ENCODE measurements at regions not wholly inside any gene's neighbourhood (a gene's known extent, or its start where the extent isn't known, plus 50 kb on each side); places are given as distances from the start of the nearest gene placed in this dataset.
"Not testable (repeated sequence)": the region's sequence is repeated elsewhere in the genome, so short reads cannot be mapped to it uniquely, and the experiment has no call there.

GRCh38 chr2:211216221-211216620 is 659.8 kb downstream of the CPS1 start:
- H3K27ac Mint-ChIP-seq = no peak overlapping the region
- no peaks in the 10 kb centered on the region for H3K4me1 Mint-ChIP-seq
- H3K27me3 Mint-ChIP-seq = no peaks in the 10 kb centered on the region
- H3K9me3 Mint-ChIP-seq = no peaks in the 10 kb centered on the region
- no peaks in the 10 kb centered on the region for H3K36me3 Mint-ChIP-seq
- no peak overlapping the region for H3K4me3 Mint-ChIP-seq
- no peak for ATAC-seq

GRCh38 chr2:211219548-211219947 is 663.1 kb downstream of the CPS1 start:
- not testable (repeated sequence) for H3K36me3 Mint-ChIP-seq, H3K4me3 Mint-ChIP-seq, H3K9me3 Mint-ChIP-seq, H3K4me1 Mint-ChIP-seq, H3K27me3 Mint-ChIP-seq, H3K27ac Mint-ChIP-seq, ATAC-seq

- Mint-ChIP-seq H3K27me3 (no peaks in the 10 kb centered on the region), H3K9me3 (peaks cover 4% of the 10 kb centered on the region), H3K36me3 (no peaks in the 10 kb centered on the region), H3K4me3 (no peak overlapping the region), H3K27ac (no peak overlapping the region), H3K4me1 (no peaks in the 10 kb centered on the region)
- ATAC-seq = no peak
These were observed 669.4 kb downstream of the CPS1 start for GRCh38 chr2:211225784-211226183.

- Mint-ChIP-seq H3K36me3 (no peaks in the 10 kb centered on the region), H3K27ac (no peak overlapping the region), H3K27me3 (no peaks in the 10 kb centered on the region), H3K4me1 (no peaks in the 10 kb centered on the region), H3K4me3 (no peak overlapping the region), H3K9me3 (peaks cover 4% of the 10 kb centered on the region)
- no peak for ATAC-seq
These were observed 672.2 kb downstream of the CPS1 start for GRCh38 chr2:211228559-211228958.

- Mint-ChIP-seq H3K27ac (no peak overlapping the region), H3K4me3 (no peak overlapping the region), H3K4me1 (no peaks in the 10 kb centered on the region), H3K27me3 (no peaks in the 10 kb centered on the region), H3K36me3 (no peaks in the 10 kb centered on the region), H3K9me3 (peaks cover 8% of the 10 kb centered on the region)
- ATAC-seq = no peak
These were observed 681.3 kb downstream of the CPS1 start for GRCh38 chr2:211237586-211238275.

- Mint-ChIP-seq H3K27me3 (no peaks in the 10 kb centered on the region), H3K4me3 (no peak overlapping the region), H3K36me3 (no peaks in the 10 kb centered on the region), H3K27ac (no peak overlapping the region), H3K4me1 (no peaks in the 10 kb centered on the region), H3K9me3 (peaks cover 2% of the 10 kb centered on the region)
- no peak for ATAC-seq
These were observed 685.5 kb downstream of the CPS1 start for GRCh38 chr2:211241891-211242290.

- no peaks in the 10 kb centered on the region for H3K27me3 Mint-ChIP-seq
- no peaks in the 10 kb centered on the region for H3K4me1 Mint-ChIP-seq
- no peak overlapping the region for H3K27ac Mint-ChIP-seq
- no peaks in the 10 kb centered on the region for H3K36me3 Mint-ChIP-seq
- no peak for ATAC-seq
- no peak overlapping the region for H3K4me3 Mint-ChIP-seq
- H3K9me3 Mint-ChIP-seq = no peaks in the 10 kb centered on the region
These were observed 691.4 kb downstream of the CPS1 start for GRCh38 chr2:211247751-211248150.

GRCh38 chr2:211248841-211249240 is 692.4 kb downstream of the CPS1 start:
- Mint-ChIP-seq H3K4me1 (no peaks in the 10 kb centered on the region), H3K27me3 (no peaks in the 10 kb centered on the region), H3K36me3 (no peaks in the 10 kb centered on the region), H3K9me3 (no peaks in the 10 kb centered on the region), H3K27ac (no peak overlapping the region), H3K4me3 (no peak overlapping the region)
- no peak for ATAC-seq

- ATAC-seq = no peak
- no peak overlapping the region for H3K4me3 Mint-ChIP-seq
- no peaks in the 10 kb centered on the region for H3K27me3 Mint-ChIP-seq
- no peaks in the 10 kb centered on the region for H3K9me3 Mint-ChIP-seq
- no peak overlapping the region for H3K27ac Mint-ChIP-seq
- H3K4me1 Mint-ChIP-seq = no peaks in the 10 kb centered on the region
- H3K36me3 Mint-ChIP-seq = no peaks in the 10 kb centered on the region
These were observed 694.6 kb downstream of the CPS1 start for GRCh38 chr2:211251016-211251415.

GRCh38 chr2:211258646-211259335 is 702.4 kb downstream of the CPS1 start:
- no peaks in the 10 kb centered on the region for H3K27me3 Mint-ChIP-seq
- no peaks in the 10 kb centered on the region for H3K4me1 Mint-ChIP-seq
- H3K36me3 Mint-ChIP-seq = no peaks in the 10 kb centered on the region
- peaks cover 17% of the 10 kb centered on the region for H3K9me3 Mint-ChIP-seq
- H3K27ac Mint-ChIP-seq = no peak overlapping the region
- no peak for ATAC-seq
- H3K4me3 Mint-ChIP-seq = no peak overlapping the region

- Mint-ChIP-seq H3K9me3 (peaks cover 17% of the 10 kb centered on the region), H3K4me3 (no peak overlapping the region), H3K36me3 (no peaks in the 10 kb centered on the region), H3K4me1 (no peaks in the 10 kb centered on the region), H3K27ac (no peak overlapping the region), H3K27me3 (no peaks in the 10 kb centered on the region)
- no peak for ATAC-seq
These were observed 703.6 kb downstream of the CPS1 start for GRCh38 chr2:211259831-211260476.

- no peaks in the 10 kb centered on the region for H3K9me3 Mint-ChIP-seq
- H3K4me3 Mint-ChIP-seq = no peak overlapping the region
- H3K36me3 Mint-ChIP-seq = no peaks in the 10 kb centered on the region
- H3K4me1 Mint-ChIP-seq = no peaks in the 10 kb centered on the region
- no peak for ATAC-seq
- H3K27ac Mint-ChIP-seq = no peak overlapping the region
- H3K27me3 Mint-ChIP-seq = no peaks in the 10 kb centered on the region
These were observed 713.9 kb downstream of the CPS1 start for GRCh38 chr2:211270257-211270656.

- no peak for ATAC-seq
- no peak overlapping the region for H3K4me3 Mint-ChIP-seq
- H3K27ac Mint-ChIP-seq = no peak overlapping the region
- H3K27me3 Mint-ChIP-seq = no peaks in the 10 kb centered on the region
- H3K36me3 Mint-ChIP-seq = no peaks in the 10 kb centered on the region
- no peaks in the 10 kb centered on the region for H3K9me3 Mint-ChIP-seq
- no peaks in the 10 kb centered on the region for H3K4me1 Mint-ChIP-seq
These were observed 725.2 kb downstream of the CPS1 start for GRCh38 chr2:211281430-211282073.

GRCh38 chr2:211302676-211303075 is 746.3 kb downstream of the CPS1 start:
- no peak for ATAC-seq
- Mint-ChIP-seq H3K4me3 (no peak overlapping the region), H3K4me1 (no peaks in the 10 kb centered on the region), H3K27ac (no peak overlapping the region), H3K9me3 (no peaks in the 10 kb centered on the region), H3K27me3 (no peaks in the 10 kb centered on the region), H3K36me3 (no peaks in the 10 kb centered on the region)

- Mint-ChIP-seq H3K4me1 (no peaks in the 10 kb centered on the region), H3K27me3 (no peaks in the 10 kb centered on the region), H3K4me3 (no peak overlapping the region), H3K27ac (no peak overlapping the region), H3K9me3 (no peaks in the 10 kb centered on the region), H3K36me3 (no peaks in the 10 kb centered on the region)
- ATAC-seq = no peak
These were observed 750.5 kb downstream of the CPS1 start for GRCh38 chr2:211306929-211307328.

Measured in stimulated activated memory B cell treated with anti-CD40 and anti-IgM and Interleukin-4, amounts not matched to agents 10 μg/mL and 1 μg/mL and 100 μg/mL, for 72 hours (primary cell).